IMR-90 (cell line): ENCODE measurements at regions not wholly inside any gene's neighbourhood (a gene's known extent, or its start where the extent isn't known, plus 50 kb on each side); places are given as distances from the start of the nearest gene placed in this dataset.
"Not testable (repeated sequence)": the region's sequence is repeated elsewhere in the genome, so short reads cannot be mapped to it uniquely, and the experiment has no call there.

Experiments used
- ATAC-seq: fragments of 200-7000 bp; cut with Tn5 transposase; 2 replicates; pipeline ENCODE4 v1.9.1; 2020; ENCODE audit warnings: low read depth, mild to moderate bottlenecking, moderate library complexity
- BruUV-seq: library from RNA; stranded (reverse); fragments of 400-500 nt; replicated peaks from 2 replicates; lab custom pipeline; 2021; lab: Mats Ljungman, UMichigan
- CTCF ChIA-PET: fragments of 300-600 bp; formaldehyde crosslinking; extraction: SDS; loops from one replicate; lab custom pipeline; 2021; ENCODE audit warnings: antibody characterized with exemption; lab: Yijun Ruan, JAX
- POLR2A ChIA-PET: fragments of 300-600 bp; sonication (Branson Sonifier 250); formaldehyde crosslinking; loops from one replicate; lab custom pipeline; 2022; ENCODE audit warnings: antibody characterized with exemption; ENCODE audit not compliant: unreplicated experiment; lab: Charles Lee
- DNase-seq: peaks from one replicate; pipeline ENCODE4 v3.0.0; 2013
- H2AFZ ChIP-seq: replicated peaks from 2 replicates; pipeline ENCODE3; 2013; ENCODE audit warnings: low read length, mild to moderate bottlenecking; ENCODE audit not compliant: poor library complexity
- H2AK5ac ChIP-seq: 2 replicates; pipeline ENCODE4 v1.6.1; 2013; ENCODE audit warnings: low read depth, low read length, inconsistent platforms
- H2AK9ac ChIP-seq: replicated peaks from 2 replicates; pipeline ENCODE3; 2013; ENCODE audit warnings: mild to moderate bottlenecking, low read depth, low read length, moderate library complexity; ENCODE audit not compliant: poor library complexity
- H2BK120ac ChIP-seq: 2 replicates; pipeline ENCODE4 v1.6.1; 2013; ENCODE audit warnings: low read depth, low read length, inconsistent platforms
- H2BK15ac ChIP-seq: 3 replicates; pipeline ENCODE4 v1.6.1; 2013; ENCODE audit warnings: low read depth, low read length, inconsistent platforms
- H2BK20ac ChIP-seq: 2 replicates; pipeline ENCODE4 v1.6.1; 2013; ENCODE audit warnings: low read depth, mild to moderate bottlenecking, inconsistent platforms, low read length, moderate library complexity
- H2BK5ac ChIP-seq: 2 replicates; pipeline ENCODE4 v1.6.1; 2013; ENCODE audit warnings: mild to moderate bottlenecking, low read depth, low read length, inconsistent platforms; ENCODE audit not compliant: poor library complexity, severe bottlenecking
- H3K14ac ChIP-seq: replicated peaks from 2 replicates; pipeline ENCODE4 v1.6.1; 2013; ENCODE audit warnings: low read depth, low read length, inconsistent platforms
- H3K18ac ChIP-seq: 2 replicates; pipeline ENCODE4 v1.6.1; 2013; ENCODE audit warnings: low read depth, low read length, control low read depth
- H3K23ac ChIP-seq: 2 replicates; pipeline ENCODE4 v1.6.1; 2013; ENCODE audit warnings: low read depth, low read length, inconsistent platforms
- H3K27ac ChIP-seq: 2 replicates; pipeline ENCODE4 v1.5.1; 2013; ENCODE audit warnings: mild to moderate bottlenecking, control low read depth, low read length; ENCODE audit not compliant: insufficient read depth
- H3K27me3 ChIP-seq: 2 replicates; pipeline ENCODE4 v1.6.1; 2013; ENCODE audit warnings: low read length; ENCODE audit not compliant: control insufficient read depth, insufficient read depth
- H3K36me3 ChIP-seq: 2 replicates; pipeline ENCODE4 v1.6.1; 2013; ENCODE audit warnings: low read length, mixed read lengths; ENCODE audit not compliant: control insufficient read depth, insufficient read depth
- H3K4ac ChIP-seq: 2 replicates; pipeline ENCODE4 v1.6.1; 2013; ENCODE audit warnings: low read depth, low read length, inconsistent platforms
- H3K4me1 ChIP-seq: 2 replicates; pipeline ENCODE4 v1.6.1; 2013; ENCODE audit warnings: low read length, mixed read lengths; ENCODE audit not compliant: control insufficient read depth, insufficient read depth
- H3K4me2 ChIP-seq: 2 replicates; pipeline ENCODE4 v1.6.1; 2013; ENCODE audit warnings: low read depth, mild to moderate bottlenecking, control low read depth, low read length, moderate library complexity
- H3K4me3 ChIP-seq: 2 replicates; pipeline ENCODE4 v1.5.1; 2013; ENCODE audit warnings: low read depth, mild to moderate bottlenecking, control low read depth, low read length, moderate library complexity; ENCODE audit not compliant: insufficient read depth
- H3K56ac ChIP-seq: 2 replicates; pipeline ENCODE4 v1.6.1; 2013; ENCODE audit warnings: low read length, inconsistent platforms; ENCODE audit not compliant: insufficient read depth; ENCODE audit errors: extremely low read depth
- H3K79me1 ChIP-seq, 2 experiments: 2 replicates each; pipeline ENCODE4 v1.6.1; 2013; ENCODE audit warnings: low read length in 2 of 2, inconsistent platforms in 1 of 2, low read depth in 1 of 2
- H3K9ac ChIP-seq: 2 replicates; pipeline ENCODE4 v1.6.1; 2013; ENCODE audit warnings: low read depth, low read length, control low read depth
- H3K9me1 ChIP-seq: 2 replicates; pipeline ENCODE4 v1.6.1; 2013; ENCODE audit warnings: low read length, inconsistent platforms; ENCODE audit not compliant: insufficient read depth
- H3K9me3 ChIP-seq: 2 replicates; pipeline ENCODE4 v1.6.1; 2013; ENCODE audit warnings: low read length; ENCODE audit not compliant: control insufficient read depth, insufficient read depth
- H4K20me1 ChIP-seq: 2 replicates; pipeline ENCODE4 v1.6.1; 2013; ENCODE audit warnings: low read length, inconsistent platforms; ENCODE audit not compliant: insufficient read depth
- H4K5ac ChIP-seq: 2 replicates; pipeline ENCODE4 v1.6.1; 2013; ENCODE audit warnings: mild to moderate bottlenecking, low read depth, low read length, control low read depth
- H4K8ac ChIP-seq, 2 experiments: 2 replicates each; pipeline ENCODE4 v1.6.1; 2013; ENCODE audit warnings: low read depth in 2 of 2, low read length in 2 of 2, control low read depth in 1 of 2, inconsistent platforms in 1 of 2
- H4K91ac ChIP-seq: 2 replicates; pipeline ENCODE4 v1.6.1; 2013; ENCODE audit warnings: low read depth, low read length, inconsistent platforms; ENCODE audit not compliant: insufficient read depth
- WGBS, 2 experiments: methylation state at CpG; one replicate each; pipeline versions ENCODE4 v1.1.5 to v1.1.7; 2013; ENCODE audit warnings: missing lambda C conversion rate in 2 of 2; ENCODE audit not compliant: insufficient read length in 1 of 2; ENCODE audit errors: extremely low coverage in 2 of 2; 5-methylcytosine and 5-hydroxymethylcytosine counted together
- dilution Hi-C: fragments of 300-500 bp; cut with HindIII; formaldehyde crosslinking; loops from one replicate; pipeline ENCODE4 v1.14.3; 2018; ENCODE audit warnings: low sequenced_read_pairs; ENCODE audit not compliant: unreplicated experiment
- in situ Hi-C: fragments of 300-500 bp; cut with MboI; formaldehyde crosslinking; loops from 3 replicates; pipeline ENCODE4 v1.14.3; 2019; ENCODE audit warnings: low sequenced_read_pairs, inconsistent platforms, mixed read lengths
- intact Hi-C: fragments of 100-400 bp; cut with micrococcal nuclease; formaldehyde crosslinking; loops from 2 replicates; pipeline ENCODE4 v1.10.0; 2022

GRCh38 chr4:20062857-20063256 is 188.8 kb upstream of the SLIT2 start:
- H2AFZ ChIP-seq, POLR2A ChIA-PET, H3K9me1 ChIP-seq, H3K18ac ChIP-seq, ATAC-seq, H2BK20ac ChIP-seq, BruUV-seq, H3K79me1 ChIP-seq, H2AK5ac ChIP-seq, H3K36me3 ChIP-seq, in situ Hi-C loops, H3K4me1 ChIP-seq, H3K4ac ChIP-seq, H3K56ac ChIP-seq, H3K9me3 ChIP-seq, H2BK5ac ChIP-seq, CTCF ChIA-PET, DNase-seq, H4K20me1 ChIP-seq, H3K14ac ChIP-seq, dilution Hi-C loops, H4K91ac ChIP-seq, H3K4me3 ChIP-seq, H4K8ac ChIP-seq, H2BK120ac ChIP-seq, H3K4me2 ChIP-seq, H3K27ac ChIP-seq, H3K9ac ChIP-seq, H3K23ac ChIP-seq, intact Hi-C loops, H2AK9ac ChIP-seq, H4K5ac ChIP-seq, H2BK15ac ChIP-seq, H3K27me3 ChIP-seq: not testable (repeated sequence)
- no CpG with 5 or more reads among the region's 5 CpGs for WGBS, 2 experiments
